HCT116 (cell line): ENCODE measurements at regions not wholly inside any gene's neighbourhood (a gene's known extent, or its start where the extent isn't known, plus 50 kb on each side); places are given as distances from the start of the nearest gene placed in this dataset.

Source experiments
- ATF3 ChIP-seq: IDR thresholded peaks from 2 replicates; pipeline ENCODE4 v1.6.1; 2012
- CEBPB ChIP-seq: IDR thresholded peaks from 2 replicates; pipeline ENCODE4 v1.6.1; 2012; ENCODE audit warnings: low read depth
- CTCF ChIP-seq, 3 experiments: fragments of 200-600 bp in 1 of 3; sonication (generic) in 1 of 3; IDR thresholded peaks in 2 of 3; conservative IDR thresholded peaks in 1 of 3; 2 replicates each; pipeline ENCODE4 v1.5.1; 2012 to 2017; ENCODE audit warnings: low read depth in 2 of 3, low read length in 2 of 3, antibody characterized with exemption in 1 of 3, borderline replicate concordance in 1 of 3, control low read depth in 1 of 3, mild to moderate bottlenecking in 1 of 3, mixed read lengths in 1 of 3, mixed run types in 1 of 3, moderate library complexity in 1 of 3; ENCODE audit not compliant: insufficient read depth in 1 of 3
- EGR1 ChIP-seq: IDR thresholded peaks from 2 replicates; pipeline ENCODE4 v1.6.1; 2012; ENCODE audit warnings: low read depth
- EZH2 ChIP-seq: fragments of 200-600 bp; sonication (generic); IDR thresholded peaks from 2 replicates; pipeline ENCODE4 v1.6.1; 2017; ENCODE audit warnings: antibody characterized with exemption, mixed run types
- EZH2phosphoT487 ChIP-seq: fragments of 200-600 bp; IDR thresholded peaks from 2 replicates; pipeline ENCODE4 v1.6.1; 2018; ENCODE audit warnings: antibody characterized with exemption, borderline replicate concordance
- JUND ChIP-seq: IDR thresholded peaks from 2 replicates; pipeline ENCODE4 v1.6.1; 2012
- MAX ChIP-seq: IDR thresholded peaks from 2 replicates; pipeline ENCODE4 v1.6.1; 2012
- POLR2AphosphoS5 ChIP-seq: IDR thresholded peaks from 2 replicates; pipeline ENCODE4 v1.6.1; 2011; ENCODE audit warnings: mild to moderate bottlenecking, low read depth, low read length, moderate library complexity
- RAD21 ChIP-seq: IDR thresholded peaks from 2 replicates; pipeline ENCODE4 v1.6.1; 2012; ENCODE audit warnings: low read depth, mild to moderate bottlenecking
- REST ChIP-seq: IDR thresholded peaks from 2 replicates; pipeline ENCODE4 v1.6.1; 2012; ENCODE audit warnings: low read depth
- SP1 ChIP-seq: IDR thresholded peaks from 2 replicates; pipeline ENCODE4 v1.6.1; 2012; ENCODE audit warnings: low read depth

GRCh38 chr15:62779899-62780298 is 262.6 kb upstream of the TPM1 start:
- TF ChIP-seq JUND (no peak), CTCF (IDR thresholded peaks at IDR 0.05 in 2 of 3, conservative IDR thresholded peaks at IDR 0.05 in 1 of 3; ENCODE audit: borderline replicate concordance in 1 of 3, insufficient read depth in 1 of 3, low read depth in 2 of 3, low read length in 2 of 3) (no peak), EZH2 (no peak), EZH2phosphoT487 (no peak), SP1 (no peak), EGR1 (no peak), CEBPB (no peak), RAD21 (no peak), ATF3 (no peak), POLR2AphosphoS5 (no peak), MAX (no peak), REST (no peak)
